Epidermal melanocyte (primary cell): ENCODE measurements at regions not wholly inside any gene's neighbourhood (a gene's known extent, or its start where the extent isn't known, plus 50 kb on each side); places are given as distances from the start of the nearest gene placed in this dataset.
"Not testable (repeated sequence)": the region's sequence is repeated elsewhere in the genome, so short reads cannot be mapped to it uniquely, and the experiment has no call there.

Experiments used
- DNase-seq: peaks from one replicate; pipeline ENCODE4 v3.0.0; 2011; ENCODE audit warnings: low spot score; ENCODE audit not compliant: insufficient read length

- DNase-seq, result no peak
These were observed 210.6 kb upstream of the NBEA start for GRCh38 chr13:34731486-34731885.

DNA sequence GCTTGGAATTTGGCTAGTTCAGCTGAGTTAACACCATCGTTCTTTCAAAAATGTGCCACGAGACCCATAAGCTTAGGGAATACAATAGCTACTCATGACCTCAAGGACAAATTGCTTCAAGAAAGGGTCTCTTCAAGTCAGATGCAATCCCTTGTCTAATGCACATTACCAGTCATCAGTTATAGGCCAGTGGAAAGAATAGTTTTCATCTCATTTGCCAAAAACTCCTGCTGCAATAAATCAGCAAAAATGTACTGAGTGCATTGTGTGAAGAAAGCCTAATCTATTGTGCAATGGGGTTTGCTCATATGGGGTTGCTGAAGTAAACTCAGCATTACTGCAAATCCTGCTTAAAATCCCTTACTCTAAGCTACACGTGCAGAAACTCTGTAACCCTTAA lies 208.3 kb upstream of the NBEA start:
- no peak for DNase-seq

GRCh38 chr13:34734932-34735331 lies 207.1 kb upstream of the NBEA start:
- DNase-seq, result no peak

- DNase-seq, result no peak
These were observed 203.6 kb upstream of the NBEA start for GRCh38 chr13:34738254-34738992.

DNA sequence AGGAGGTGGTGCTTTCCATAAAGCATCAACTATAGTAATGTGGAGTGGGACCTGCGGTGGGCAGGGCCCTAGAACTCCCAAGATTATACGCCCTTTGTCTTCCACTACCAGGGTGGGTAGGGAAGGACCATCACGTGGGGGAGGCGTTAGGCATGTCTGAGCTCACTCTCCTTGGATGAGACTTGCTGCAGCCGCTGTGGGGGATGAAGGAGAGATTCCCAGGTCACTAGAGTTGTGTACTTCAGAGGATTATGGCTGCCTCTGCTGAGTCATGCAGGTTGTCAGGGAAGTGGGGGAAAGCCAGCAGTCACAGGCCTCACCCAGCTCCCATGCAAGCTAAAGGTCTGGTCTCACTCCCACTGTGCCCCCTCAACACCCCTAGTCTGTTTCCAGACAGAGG lies 195.0 kb upstream of the NBEA start:
- DNase-seq, result not testable (repeated sequence)

DNA sequence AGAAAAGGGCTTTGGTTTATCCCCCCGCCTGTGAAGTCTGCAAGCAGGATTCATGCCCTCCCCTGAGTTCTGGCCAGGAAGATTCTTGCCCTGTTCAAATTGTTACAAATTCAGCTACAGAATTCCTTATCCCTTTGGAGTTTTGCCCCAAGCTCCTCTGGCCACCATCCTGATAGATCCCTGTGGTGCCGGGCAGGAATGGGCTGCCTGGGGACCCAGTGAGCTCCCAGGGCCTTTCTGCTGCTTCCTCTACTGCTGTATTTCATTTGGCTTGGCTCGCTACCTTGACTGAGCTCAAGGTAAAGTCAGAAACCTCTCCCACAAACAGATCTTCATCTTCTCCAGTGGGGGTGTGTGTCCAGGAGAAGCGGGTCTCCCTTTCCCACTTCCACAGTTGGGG lies 194.6 kb upstream of the NBEA start:
- DNase-seq, result no peak

DNA sequence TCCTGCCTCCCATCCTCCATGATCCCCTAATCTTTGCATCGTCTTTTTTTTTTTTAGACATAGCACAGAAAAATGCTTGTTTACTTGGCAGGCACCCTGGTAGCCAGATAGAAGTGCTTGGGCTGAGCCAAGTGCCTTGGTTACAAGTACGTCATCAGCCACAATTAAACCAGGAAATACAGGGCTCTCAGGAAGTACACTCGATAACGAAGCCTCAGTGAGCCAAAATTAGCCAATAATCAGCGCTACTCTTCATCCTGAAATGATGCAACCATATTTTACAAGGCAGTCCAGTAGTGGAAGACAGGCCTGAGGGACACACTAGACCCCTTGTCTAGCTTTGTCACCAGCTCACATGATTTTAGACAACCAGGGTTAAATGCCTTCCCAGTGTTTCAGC lies 194.0 kb upstream of the NBEA start:
- DNase-seq, result no peak

- DNase-seq, result no peak
These were observed 193.5 kb upstream of the NBEA start for GRCh38 chr13:34748596-34748995.

DNA sequence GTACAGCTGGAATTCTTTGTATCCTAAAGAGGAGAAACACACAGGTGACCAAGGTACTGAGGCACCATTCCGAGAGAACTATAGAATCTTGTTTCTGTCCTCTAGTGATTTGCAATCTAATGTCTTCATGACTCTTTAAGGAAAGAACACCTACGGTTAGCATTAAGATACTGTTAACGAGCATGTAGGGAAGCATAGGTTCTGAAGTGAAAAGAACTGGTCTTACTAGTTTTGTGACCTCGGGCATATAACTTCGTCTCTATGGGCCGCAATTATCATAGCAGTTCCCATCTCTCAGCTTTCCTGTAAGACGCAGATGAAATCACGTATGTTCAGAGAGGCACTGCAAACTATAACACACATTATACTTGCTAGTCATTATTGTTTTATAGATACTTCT lies 193.0 kb upstream of the NBEA start:
- no peak for DNase-seq

- DNase-seq, result no peak
These were observed 191.8 kb upstream of the NBEA start for GRCh38 chr13:34750078-34750931.

DNA sequence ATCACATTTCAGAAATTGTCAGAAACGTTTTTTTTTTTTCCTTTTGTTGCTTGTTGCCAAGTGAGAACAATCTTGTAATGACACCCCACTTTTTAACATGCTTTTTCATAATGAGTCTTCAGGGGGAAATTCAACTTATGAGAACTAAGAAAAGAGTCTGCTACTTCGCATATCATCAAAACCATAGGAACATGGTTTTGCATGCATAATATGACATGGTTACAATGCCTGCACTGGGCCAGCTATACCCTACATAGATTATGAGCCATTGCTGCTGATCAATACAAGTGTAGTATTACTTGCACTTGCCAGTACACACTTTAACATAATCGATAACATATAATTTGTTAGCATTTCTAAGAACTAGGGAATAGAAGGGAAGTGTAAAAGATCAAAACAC lies 191.0 kb upstream of the NBEA start:
- no peak for DNase-seq

DNA sequence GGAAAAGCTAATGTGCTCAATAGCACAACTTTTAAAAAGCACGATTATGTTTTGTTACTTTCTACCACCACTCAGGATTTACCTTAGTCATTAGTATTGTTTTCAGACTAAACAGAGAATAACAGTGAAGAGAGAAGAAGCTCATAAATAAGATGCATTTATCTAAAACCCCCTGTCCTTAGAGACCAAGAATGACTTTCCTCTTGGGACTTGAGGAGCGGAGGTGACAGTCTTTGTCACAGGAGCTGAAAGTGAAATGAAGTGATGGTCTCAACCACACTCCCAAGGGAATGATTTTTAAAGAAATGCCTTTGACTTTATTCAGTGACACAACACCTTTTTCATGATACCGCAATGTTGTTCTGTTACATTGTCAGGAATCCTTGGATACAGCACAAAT lies 190.6 kb upstream of the NBEA start:
- no peak for DNase-seq

- DNase-seq, result no peak
These were observed 189.6 kb upstream of the NBEA start for GRCh38 chr13:34752283-34752960.

DNA sequence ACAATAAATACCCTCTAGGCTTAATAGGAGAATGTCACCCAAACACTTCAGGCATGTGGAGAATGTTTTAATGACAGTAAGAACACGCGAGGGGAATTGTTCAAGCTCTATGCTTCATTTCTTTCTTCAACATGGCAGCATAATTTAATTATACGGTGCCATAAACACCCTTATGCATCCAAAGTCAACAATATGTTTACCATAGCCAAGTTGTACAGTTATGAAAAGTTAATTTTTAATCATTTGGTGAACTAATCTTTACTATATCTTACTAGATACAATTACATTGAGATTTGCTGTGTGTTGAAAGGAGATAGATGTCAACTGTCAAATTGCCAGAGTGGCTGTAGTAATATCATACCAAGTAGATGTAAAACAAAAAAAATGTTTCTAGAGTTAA lies 185.9 kb upstream of the NBEA start:
- no peak for DNase-seq

- DNase-seq, result no peak
These were observed 185.5 kb upstream of the NBEA start for GRCh38 chr13:34756572-34756971.

DNA sequence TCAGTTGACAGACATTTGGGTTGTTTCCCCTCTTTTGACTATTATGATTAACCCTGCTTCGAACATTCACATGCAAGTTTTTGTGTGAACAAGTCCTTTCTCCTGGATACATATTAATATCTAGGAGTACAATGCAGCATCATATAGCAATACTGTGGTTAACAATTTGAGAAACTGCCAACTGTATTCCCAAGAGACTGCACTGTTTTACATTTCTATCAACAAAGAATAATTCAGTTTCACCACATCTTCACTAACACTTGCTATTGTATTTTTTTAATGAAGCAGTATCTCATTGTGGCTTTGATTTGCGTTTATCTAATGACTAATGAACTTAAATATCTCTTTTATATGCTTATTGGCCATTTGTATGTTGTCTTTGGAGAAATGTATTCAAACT lies 184.6 kb upstream of the NBEA start:
- no peak for DNase-seq

- no peak for DNase-seq
These were observed 183.4 kb upstream of the NBEA start for GRCh38 chr13:34758628-34759027.

GRCh38 chr13:34762312-34762711 lies 179.8 kb upstream of the NBEA start:
- DNase-seq, result no peak

DNA sequence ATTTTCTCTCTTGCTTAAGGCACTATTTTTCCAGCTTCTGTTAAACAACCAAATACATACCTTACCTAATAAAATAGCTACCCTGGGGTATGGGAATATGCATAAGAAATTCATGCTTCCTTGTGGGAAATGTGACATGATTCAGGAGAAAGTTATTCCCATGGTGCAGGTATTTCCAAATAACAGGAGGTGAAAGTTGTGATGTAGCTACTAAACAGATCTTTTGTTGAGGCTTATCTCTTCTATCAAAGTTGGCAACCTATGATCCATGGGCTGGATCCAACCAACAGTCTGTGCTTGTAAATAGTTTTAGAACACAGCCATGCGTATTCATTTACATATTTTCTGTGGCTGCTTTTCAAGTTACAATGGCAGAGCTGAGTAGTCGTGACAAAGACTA lies 177.8 kb upstream of the NBEA start:
- DNase-seq, result no peak

DNA sequence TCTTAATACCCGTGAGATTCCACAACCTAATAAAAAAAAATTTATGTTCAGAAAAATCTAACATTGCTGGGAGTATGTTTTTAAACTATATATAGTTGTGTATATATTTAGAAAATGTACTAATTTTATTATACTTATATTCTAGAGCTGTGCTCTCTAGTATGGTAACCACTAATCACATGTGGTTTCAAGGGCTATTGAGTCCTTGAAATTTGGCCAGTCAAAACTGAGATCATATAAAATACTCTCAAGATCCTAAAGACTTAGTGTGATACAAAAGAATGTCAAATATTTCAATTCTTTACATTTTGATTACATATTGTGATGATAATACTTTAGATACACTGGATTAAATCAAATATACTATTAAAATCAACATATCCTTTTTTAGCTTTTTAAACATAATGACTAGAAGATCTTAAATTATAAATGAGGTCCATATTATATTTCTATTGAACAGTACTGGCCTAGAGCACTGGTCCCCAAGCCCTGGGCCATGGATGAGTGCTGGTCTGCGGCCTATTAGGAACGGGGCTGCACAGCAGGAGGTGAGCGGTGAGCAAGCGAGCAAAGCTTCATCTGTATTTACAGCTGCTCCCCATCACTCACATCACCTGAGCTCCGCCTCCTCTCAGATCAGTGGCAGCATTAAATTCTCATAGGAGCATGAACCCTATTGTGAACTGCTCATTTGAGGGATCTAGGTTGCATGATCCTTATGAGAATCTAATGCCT lies 176.5 kb upstream of the NBEA start:
- DNase-seq, result no peak

- DNase-seq, result no peak
These were observed 174.3 kb upstream of the NBEA start for GRCh38 chr13:34767778-34768177.

DNA sequence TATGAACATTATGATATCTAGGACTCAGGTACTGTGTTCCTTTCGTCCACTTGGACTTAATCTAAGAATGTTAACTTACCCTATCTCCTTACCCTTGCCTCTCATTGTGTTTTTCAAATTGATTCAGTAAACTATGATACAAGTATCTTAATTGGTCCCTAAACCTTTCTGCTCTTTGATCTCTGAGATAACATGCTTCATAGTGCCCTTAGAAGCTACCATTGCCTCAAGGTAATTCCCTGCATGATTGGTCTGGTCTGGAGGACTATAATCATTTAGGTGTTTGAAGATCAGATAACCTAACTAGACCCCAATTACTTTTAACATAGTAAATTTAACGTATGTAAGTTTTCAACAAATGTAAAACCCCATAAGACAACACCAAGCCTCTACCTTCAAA lies 169.9 kb upstream of the NBEA start:
- no peak for DNase-seq
